GM18867 (cell line): ENCODE measurements at regions not wholly inside any gene's neighbourhood (a gene's known extent, or its start where the extent isn't known, plus 50 kb on each side); places are given as distances from the start of the nearest gene placed in this dataset.
"Not testable (repeated sequence)": the region's sequence is repeated elsewhere in the genome, so short reads cannot be mapped to it uniquely, and the experiment has no call there.

ENCODE experiments used
- ATAC-seq: cut with Tn5 transposase; IDR thresholded peaks from one replicate; pipeline ENCODE4 v1.9.1; 2021; ENCODE audit warnings: mild to moderate bottlenecking, moderate library complexity; ENCODE audit not compliant: unreplicated experiment

GRCh38 chr3:40924559-40925141 is 274.7 kb upstream of the CTNNB1 start:
- ATAC-seq = no peak

- no peak for ATAC-seq
Observed at GRCh38 chr3:40925231-40925630, 274.1 kb upstream of the CTNNB1 start.

- no peak for ATAC-seq
Observed at GRCh38 chr3:40930131-40930538, 269.2 kb upstream of the CTNNB1 start.

GRCh38 chr3:40930756-40931155 is 268.5 kb upstream of the CTNNB1 start:
- no peak for ATAC-seq

GRCh38 chr3:40938591-40938990 is 260.7 kb upstream of the CTNNB1 start:
- no peak for ATAC-seq

GRCh38 chr3:40939030-40939740 is 260.1 kb upstream of the CTNNB1 start:
- ATAC-seq = no peak

- no peak for ATAC-seq
Observed at GRCh38 chr3:40939741-40940130, 259.6 kb upstream of the CTNNB1 start.

- no peak for ATAC-seq
Observed at GRCh38 chr3:40940651-40941050, 258.7 kb upstream of the CTNNB1 start.

GRCh38 chr3:40947022-40947421 is 252.3 kb upstream of the CTNNB1 start:
- not testable (repeated sequence) for ATAC-seq

- not testable (repeated sequence) for ATAC-seq
Observed at GRCh38 chr3:40949347-40949746, 250.0 kb upstream of the CTNNB1 start.

GRCh38 chr3:40951636-40952035 is 247.7 kb upstream of the CTNNB1 start:
- ATAC-seq = no peak

GRCh38 chr3:40961104-40961857 is 238.0 kb upstream of the CTNNB1 start:
- ATAC-seq = peak; percentile 65

GRCh38 chr3:40962721-40963120 is 236.6 kb upstream of the CTNNB1 start:
- no peak for ATAC-seq

GRCh38 chr3:40968666-40969065 is 230.6 kb upstream of the CTNNB1 start:
- ATAC-seq = no peak

GRCh38 chr3:40969341-40969740 is 230.0 kb upstream of the CTNNB1 start:
- no peak for ATAC-seq

- no peak for ATAC-seq
Observed at GRCh38 chr3:40969756-40970466, 229.4 kb upstream of the CTNNB1 start.

GRCh38 chr3:40971191-40972168 is 227.8 kb upstream of the CTNNB1 start:
- peak; percentile 98 for ATAC-seq

GRCh38 chr3:40972350-40972749 is 227.0 kb upstream of the CTNNB1 start:
- ATAC-seq = no peak

GRCh38 chr3:40973141-40973540 is 226.2 kb upstream of the CTNNB1 start:
- ATAC-seq = no peak

GRCh38 chr3:40975711-40976121 is 223.6 kb upstream of the CTNNB1 start:
- no peak for ATAC-seq
